MV-4-11 (cell line): ENCODE measurements at regions not wholly inside any gene's neighbourhood (a gene's known extent, or its start where the extent isn't known, plus 50 kb on each side); places are given as distances from the start of the nearest gene placed in this dataset.
"Not testable (repeated sequence)": the region's sequence is repeated elsewhere in the genome, so short reads cannot be mapped to it uniquely, and the experiment has no call there.

Experiments used
- DNase-seq: peaks from one replicate; lab custom pipeline; 2025; lab: John Stamatoyannopoulos, UW

DNA sequence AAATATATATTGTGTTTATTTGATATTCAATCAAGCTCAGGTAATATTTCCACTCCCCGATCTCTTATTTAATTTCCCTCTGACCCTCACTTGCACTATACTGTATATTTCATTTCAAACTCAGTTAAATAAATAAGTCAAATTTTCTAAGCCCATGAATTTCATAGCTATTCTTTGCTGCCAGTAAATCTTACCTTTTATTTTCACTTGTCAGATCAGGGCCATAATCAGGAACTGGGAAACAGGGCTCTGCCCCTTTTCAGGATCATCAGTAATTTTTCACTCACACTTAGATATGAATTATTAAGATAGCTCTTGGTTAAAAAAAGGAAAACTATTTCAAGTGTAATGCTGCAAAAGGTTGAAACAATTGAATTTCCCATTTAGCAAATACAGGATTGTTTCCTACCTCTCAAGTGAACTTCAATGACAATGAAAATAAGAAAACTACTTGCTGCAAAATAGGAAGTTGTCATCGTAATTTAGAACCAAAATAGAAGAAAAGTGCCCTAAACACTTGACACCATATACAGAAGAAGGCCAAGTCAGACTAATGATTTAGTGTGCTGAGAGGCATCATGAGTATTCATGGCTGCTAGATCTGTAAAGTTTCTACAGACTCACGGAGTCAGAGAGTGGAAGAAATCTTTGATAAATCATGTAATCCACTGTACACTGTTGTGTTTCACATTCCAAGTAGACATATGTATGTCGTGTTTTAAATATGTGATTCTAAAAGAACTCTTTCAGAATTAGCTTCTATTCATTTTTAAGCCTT, 316.8 kb upstream of the CNTN5 start:
- no peak for DNase-seq

DNA sequence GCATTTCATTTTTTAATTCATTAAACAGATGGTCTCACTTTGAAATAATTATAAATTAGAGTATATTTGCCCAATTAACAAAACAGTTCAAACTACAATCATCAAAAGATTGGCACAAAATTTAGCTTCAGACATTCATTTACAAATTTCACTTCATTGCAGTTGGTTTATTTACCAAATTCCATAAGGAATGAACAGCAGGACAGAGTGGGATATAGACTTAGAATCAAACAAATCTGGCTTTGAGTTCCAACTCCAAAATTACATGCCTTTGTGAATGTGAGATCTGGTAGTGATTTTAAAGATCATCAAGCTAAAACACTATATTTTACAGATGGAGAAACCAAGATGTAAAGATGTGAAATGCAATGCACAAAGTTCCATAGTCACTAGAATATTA, 310.7 kb upstream of the CNTN5 start:
- DNase-seq, result no peak

DNA sequence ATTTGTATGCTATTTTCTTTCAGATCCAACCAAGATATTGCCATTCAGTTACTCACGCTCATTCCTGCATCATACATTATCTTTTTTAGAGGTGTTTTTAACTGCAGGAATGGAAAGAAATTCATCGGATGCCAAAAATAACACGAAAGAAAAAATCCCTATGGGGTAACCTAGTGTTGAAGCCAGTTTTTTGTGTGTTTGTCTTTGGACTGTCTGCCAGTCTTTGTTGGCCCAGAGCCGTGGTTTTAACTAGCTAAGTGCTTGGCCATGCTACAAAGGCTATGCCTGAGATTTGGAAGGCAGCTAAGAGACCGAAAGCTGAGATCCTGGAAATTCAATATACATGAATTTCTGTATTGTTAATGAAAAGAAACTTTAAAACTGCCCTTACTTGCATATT, 309.8 kb upstream of the CNTN5 start:
- DNase-seq, result no peak

DNA sequence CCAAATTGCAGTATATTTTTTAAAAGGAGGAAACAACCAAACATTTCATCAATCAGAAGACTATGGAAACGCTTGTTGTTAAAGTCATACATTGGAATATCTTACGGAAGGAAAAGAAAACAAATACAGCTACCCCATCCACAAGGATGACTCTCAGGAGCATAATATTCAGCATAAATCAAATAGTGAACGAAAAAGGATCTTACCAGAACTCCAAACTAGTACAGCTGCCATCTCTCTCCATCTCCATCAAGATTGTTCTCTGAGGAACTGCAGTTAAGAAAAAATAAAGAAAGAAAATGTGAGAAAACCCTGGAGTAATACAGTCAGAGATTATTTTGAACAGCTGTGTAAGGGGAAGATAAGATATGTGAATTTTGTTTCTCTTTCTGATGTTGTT, 299.8 kb upstream of the CNTN5 start:
- no peak for DNase-seq

DNA sequence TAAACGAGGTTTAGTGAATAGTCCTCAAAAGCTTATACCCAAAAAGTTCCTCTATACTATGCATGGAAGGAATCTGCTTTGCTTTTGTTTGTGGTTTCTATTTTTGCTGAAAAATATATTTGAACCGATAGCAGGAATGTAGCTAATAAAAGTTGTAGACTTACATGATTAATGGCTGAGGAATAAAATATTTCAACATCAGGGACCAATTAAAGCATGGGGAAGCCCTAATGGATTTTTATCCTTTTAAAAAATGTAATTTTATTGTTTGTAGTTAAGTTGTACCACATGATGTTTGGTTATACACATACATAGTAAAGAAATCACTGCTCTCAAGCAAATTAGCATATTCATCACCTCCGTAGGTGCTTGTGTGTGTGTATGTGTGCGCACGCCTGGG, 295.3 kb upstream of the CNTN5 start:
- DNase-seq, result no peak

DNA sequence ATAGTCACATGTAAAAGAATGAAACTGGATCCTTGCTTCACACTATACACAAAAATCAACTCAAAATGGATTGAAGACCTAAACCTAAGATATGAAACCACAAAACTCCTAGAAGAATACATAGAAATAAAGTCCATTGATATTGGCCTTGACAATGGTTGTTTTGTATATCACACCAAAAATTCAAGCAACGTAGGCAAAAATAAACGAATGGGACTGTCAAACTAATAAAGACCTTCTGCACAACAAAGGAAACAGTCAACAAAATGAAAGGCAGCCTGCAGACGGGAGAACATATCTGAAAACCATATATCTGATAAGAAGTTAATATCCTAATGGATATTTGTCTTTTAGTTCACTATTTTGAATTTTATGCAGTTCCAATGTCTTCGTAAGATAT, 292.3 kb upstream of the CNTN5 start:
- DNase-seq, result no peak

DNA sequence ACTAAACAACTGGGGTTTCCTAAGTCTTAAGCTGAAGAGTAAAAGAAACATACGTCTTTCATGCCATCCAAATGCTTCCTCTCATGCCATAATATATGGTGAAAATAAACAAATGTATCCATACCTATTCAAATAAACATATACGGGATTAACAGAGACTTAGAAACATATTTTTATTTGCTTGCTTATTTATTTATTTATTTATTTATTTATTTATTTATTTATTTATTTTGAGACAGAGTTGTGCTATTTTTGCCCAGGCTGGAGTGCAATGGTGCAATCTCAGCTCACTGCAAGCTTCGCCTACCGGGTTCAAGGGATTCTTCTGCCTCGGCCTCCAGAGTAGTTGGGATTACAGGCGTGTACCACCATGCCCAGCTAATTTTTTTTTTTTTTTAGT, 291.6 kb upstream of the CNTN5 start:
- no peak for DNase-seq

DNA sequence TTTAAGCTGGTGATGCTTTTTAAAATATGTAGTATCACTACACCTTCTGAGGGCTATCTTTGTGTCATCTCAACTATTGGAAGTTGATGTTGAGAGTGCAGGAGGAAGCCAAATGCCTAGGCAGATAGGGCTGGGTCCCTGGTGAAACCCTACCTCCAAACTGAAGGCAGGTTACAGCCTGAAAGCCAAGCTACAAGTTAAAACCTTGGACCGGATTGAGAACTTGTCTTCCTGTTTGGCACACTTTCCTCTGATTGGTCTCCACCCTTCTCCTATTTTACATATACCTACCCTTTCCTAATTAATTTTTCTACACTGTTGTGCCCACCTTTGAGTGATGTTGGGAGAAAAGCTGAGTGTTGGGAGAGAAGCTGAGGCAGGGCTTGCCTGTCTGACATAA, 287.8 kb upstream of the CNTN5 start:
- DNase-seq, result no peak

DNA sequence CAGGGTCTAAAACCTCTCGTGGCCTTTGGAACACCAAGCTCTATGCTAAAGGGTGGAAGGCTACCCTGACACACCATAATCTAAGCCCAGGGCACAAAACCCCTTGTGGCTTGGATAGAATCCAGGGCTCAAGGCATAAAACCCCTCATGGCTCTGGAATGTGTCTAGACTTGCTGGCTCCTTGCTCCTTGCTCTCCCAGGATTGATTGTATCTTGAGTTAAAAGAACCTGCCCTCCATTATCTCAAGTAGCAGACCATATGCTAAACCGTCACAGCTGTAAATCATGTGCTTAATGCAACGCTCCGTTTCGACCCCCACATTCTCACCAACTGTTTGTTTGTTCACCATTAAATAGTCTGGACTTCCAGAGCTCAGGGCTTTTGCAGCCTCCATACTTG, 287.4 kb upstream of the CNTN5 start:
- DNase-seq, result not testable (repeated sequence)

DNA sequence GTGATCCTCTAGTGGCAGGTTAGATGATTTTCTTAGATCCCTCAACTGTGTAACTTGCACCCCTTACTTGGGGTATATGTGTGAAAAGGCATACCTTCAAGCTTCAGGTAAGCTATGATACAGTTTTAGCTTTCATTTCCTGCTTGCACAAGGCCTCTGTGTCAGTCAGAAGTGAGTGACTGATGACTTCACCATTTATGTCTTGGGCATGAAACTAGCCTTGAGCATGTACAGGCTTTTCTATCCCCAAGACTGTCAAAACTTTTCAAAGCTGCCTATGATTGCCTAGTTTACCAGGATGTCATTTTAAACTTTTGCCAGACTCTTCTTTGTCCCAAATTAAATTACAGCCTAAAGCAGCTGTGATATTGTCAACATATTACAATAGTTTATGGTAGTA, 286.1 kb upstream of the CNTN5 start:
- no peak for DNase-seq

DNA sequence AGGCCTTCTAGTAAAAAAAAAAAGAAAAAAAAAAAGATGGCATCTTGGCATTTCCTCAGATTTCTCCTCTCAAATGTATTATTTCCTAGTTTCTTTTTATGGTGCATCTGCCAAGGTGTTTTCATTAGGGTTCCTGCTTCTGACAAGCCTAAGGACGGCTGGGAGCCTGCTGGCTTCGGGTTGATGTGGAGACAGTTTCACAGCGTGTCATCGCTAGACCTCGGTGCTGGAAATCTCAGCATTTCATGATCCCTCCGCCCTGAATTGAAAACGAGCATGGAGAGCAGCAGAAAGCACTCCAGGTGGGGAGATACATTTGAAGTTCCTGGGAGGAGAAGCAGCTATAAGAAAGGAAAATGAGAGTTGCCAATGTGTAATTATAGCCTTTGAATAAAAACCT, 283.9 kb upstream of the CNTN5 start:
- no peak for DNase-seq

DNA sequence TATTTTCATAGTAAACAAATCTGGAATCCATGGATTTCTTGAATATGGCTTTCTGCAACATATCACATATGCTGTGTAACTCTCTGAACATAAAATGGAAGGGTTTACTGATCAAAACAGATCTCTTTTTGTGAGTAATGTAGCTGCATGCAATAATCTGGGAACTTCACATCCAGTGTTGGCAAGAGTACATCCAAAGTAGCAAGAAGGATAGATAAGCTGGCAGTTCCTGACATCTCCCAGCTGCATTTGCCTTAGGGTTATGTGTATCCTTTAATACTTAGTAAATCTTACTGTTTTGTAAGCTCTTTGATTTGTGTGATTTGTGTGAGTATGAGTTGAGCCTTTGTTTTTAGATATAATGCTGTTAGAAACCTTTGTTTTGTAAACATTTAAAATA, 280.4 kb upstream of the CNTN5 start:
- no peak for DNase-seq

DNA sequence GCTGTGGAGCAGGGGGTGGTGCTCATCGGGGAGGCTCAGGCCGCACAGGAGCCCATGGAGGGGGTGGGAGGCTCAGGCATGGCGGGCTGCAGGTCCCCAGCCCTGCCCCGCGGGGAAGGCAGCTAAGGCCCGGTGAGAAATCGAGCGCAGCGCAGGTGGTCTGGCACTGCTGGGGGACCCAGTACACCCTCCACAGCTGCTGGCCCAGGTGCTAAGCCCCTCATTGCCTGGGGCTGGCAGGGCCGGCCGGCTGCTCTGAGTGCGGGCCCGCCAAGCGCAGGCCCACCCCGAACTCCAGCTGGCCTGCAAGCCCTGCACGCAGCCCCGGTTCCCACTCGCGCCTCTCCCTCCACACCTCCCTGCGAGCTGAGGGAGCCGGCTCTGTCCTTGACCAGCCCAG, 257.3 kb upstream of the CNTN5 start:
- DNase-seq, result not testable (repeated sequence)

DNA sequence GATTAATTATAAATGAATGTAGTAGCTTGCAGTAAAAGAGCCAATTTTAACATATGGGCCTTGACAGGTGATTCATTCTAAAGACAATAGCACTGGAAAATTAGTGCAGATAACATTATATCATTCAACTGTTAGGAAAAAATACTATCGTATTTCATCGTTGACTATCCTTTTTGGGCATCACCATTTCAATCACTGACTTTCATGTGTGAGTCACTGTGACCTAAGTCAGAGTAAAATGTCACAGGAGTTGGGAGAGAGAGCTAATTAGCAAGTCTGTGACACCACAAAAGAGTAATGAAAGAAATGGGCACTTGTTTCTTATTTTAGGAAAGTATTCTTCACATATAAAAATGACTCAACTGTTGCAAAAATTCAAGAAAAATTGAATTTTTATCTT, 253.8 kb upstream of the CNTN5 start:
- no peak for DNase-seq

DNA sequence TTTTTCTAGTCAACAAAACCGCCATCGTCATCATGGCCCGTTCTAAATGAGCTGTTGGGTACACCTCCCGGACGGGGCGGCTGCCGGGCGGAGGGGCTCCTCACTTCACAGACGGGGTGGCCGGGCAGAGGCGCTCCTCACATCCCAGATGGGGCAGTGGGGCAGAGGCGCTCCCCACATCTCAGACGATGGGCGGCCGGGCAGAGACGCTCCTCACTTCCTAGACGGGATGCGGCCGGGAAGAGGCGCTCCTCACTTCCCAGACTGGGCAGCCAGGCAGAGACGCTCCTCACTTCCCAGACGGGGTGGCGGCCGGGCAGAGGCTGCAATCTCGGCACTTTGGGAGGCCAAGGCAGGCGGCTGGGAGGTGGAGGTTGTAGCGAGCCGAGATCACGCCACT, 250.7 kb upstream of the CNTN5 start:
- not testable (repeated sequence) for DNase-seq

DNA sequence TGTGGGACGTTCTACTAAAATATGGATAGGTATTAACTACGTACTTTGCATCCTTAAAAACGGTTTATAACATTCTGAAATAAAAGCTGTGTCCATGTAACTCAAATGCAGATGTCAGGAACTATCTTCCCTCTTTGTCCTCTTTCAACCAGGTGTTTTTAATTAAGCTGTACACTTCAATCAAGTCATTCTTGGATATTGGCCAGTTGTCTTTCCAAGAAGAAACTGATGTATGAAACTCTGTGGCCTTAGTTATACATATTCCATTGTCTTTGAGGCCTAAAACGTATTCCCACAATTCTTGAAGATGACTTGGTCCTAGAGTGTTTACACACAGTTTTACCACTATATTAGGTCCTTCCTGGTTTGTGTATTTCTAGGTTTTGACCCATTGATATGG, 249.0 kb upstream of the CNTN5 start:
- DNase-seq, result no peak

DNA sequence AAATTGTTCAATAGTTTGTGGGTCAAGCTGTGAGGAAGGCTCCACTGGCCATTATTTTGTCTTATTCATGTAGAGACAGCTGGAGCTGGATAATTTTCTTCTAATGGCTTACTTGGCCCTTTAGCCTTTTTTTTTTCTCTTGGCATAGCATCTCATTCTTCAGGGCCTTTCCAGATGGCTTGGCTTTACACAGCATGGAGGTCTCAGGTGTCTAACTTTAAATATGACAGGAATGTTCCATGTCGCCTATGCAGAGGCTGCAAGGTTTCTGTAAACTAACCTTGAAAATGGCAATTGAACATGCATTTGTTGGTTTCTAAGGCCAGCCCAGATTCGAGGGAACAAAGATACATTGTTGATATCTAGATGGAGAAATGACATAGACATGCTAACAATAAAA, 247.9 kb upstream of the CNTN5 start:
- DNase-seq, result no peak

DNA sequence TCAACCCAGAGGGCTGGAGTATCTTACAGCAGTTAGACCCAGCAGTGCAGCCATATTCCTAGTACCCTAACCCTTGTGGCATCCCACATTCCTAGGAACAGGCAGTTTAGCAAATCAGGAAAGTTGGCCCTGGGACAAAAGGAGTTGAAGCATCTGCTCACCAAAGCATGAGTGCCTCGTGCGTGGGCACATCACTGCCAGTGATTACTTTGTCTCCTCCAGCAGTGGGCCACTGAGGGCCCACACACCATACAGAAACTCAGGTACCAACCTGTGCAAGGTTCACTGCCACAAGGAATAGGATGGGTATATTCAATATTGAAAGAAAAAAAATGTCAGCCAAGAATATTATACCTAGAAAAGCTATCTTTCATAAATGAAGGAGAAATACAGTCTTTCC, 227.5 kb upstream of the CNTN5 start:
- DNase-seq, result no peak

DNA sequence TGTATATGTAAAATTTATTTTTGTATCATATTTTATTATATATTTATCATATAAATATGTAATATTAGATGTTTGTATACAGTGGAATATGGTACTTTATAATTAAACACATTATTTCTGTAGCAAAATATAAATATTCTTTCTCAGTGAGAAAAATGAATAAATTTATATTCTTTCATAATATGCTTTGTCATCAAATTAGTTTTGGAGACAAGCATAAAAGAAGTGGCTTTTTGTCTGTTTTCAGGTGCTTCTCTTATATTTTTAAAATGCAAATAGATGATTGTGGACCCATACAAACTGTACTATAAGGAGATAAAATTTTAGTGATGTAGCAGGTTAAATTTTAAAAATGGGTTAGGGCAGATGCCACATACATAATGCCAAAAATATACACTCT, 222.4 kb upstream of the CNTN5 start:
- DNase-seq, result no peak

DNA sequence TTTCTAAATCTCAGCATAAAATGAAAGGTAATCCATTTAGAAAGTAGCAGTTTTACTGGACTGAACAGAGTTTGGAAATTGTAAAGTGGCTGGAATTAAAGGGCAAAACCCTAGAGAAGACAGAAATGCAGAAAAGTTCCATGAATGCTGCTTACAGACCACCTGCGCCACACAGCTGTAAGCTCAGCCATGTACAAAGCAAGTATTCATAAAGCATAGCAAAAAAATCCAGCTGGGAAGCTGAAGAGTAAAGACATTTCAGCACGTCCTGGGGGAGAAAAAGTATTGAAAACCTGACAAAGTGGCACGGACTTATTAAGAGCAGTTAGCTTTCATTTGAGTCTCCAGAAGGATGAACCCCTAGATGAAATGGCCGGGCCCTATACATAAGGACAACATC, 220.1 kb upstream of the CNTN5 start:
- no peak for DNase-seq

DNA sequence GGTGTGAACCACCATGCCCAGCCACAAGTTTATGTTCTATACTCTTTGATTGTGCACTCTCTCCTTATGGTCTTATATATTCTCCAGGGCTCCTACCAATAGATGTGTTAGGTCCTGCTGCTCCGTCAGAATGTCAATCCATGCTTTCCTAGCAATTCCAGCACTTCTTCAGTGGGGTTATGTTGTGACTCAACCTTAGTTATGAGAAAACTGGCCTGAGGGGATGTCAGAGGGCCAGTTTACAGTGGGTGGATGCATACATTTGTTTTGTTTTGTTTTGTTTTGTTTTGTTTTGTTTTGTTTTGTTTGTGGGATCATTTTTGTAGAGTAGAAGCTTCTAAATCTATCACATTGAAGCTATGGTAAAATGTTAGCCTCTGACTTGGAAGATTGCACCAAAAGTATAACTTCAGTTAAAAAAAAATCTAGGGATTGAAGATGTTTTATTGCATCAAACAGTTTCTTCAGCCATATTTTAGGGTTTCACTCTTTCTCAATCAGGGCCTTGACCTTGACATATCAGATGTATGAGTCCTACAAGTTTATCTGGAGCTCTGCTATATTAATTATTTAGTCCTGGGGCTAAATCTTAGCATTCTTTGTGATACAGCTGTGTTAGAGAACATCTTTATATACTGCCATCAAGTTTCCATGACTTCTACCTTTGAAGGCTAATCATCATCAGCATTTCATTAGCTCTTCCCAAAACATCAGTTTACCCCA, 191.6 kb upstream of the CNTN5 start:
- DNase-seq, result no peak

DNA sequence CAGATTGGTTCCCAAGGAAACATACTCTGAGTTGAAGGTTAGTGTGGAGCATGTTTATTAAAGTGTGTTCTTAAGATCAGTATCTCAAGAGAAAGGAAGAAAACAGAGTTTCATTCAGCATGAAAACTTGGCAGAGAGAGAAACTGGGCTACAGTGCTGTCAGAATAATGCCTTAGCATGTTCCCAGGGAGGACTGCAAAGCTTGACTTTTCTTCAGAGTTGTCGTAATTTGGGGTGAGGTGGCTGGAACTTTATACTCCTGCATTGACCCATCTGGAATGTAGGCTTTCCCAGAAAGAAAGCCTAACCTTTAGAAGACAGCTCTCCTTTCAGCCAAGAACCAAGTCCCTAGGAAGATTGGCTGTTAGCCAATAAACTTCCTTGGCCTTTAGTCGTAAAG, 190.8 kb upstream of the CNTN5 start:
- no peak for DNase-seq

DNA sequence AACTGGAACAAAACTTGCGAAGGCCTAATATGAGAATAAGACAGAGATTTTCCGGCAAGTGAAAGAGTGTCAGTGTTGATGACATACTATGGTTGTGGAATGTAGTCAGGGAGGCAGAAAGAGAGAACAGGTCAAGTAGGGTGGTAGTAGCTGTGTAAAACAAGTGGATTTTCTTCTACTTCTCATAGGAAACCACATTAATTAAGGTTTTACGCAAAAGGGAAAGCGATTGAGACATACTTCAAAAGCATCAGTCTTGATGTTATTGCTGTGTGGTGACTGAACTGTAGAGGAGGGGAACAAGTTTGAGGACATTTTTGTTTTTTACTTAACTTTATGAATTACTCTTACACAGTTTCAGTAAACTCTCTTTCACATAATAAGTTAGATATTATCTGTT, 186.0 kb upstream of the CNTN5 start:
- peak; percentile 22 for DNase-seq

DNA sequence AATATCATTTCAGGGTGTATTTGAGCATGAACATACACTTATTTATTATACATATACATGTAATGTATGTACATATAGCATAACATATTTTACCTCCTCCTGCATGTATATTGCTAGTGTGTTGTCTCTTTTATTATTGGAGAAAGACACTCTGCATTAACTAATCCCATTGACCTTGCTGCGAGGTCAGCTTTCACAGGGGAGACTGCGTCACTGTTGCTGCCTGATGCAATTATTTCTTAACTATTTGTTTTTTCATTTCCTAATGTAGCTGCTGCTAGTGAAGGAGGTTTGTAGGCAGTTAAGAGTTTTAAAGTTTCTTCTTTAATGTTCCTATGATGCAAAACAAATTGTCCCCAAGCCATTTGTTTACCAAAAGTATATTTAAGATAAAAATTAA, 185.4 kb upstream of the CNTN5 start:
- no peak for DNase-seq
